Body of pancreas (tissue), 4 donors: ENCODE measurements at regions not wholly inside any gene's neighbourhood (a gene's known extent, or its start where the extent isn't known, plus 50 kb on each side); places are given as distances from the start of the nearest gene placed in this dataset.

Experiments
- ATAC-seq: fragments of 150-250 bp; one replicate; pipeline ENCODE4 v1.9.1; 2016
- DNase-seq, 4 donors: peaks; one replicate each; pipeline ENCODE4 v3.0.0-alpha.2; 2019
- H3K27ac ChIP-seq, 4 donors: fragments of 200-600 bp; sonication (generic); 1 replicate in 3 of 4; 2 replicates in 1 of 4; pipeline versions ENCODE4 v1.5.1 to v1.6.1; 2016 to 2019; ENCODE audit warnings: mild to moderate bottlenecking in 1 of 4, mixed read lengths in 1 of 4, moderate library complexity in 1 of 4
- H3K27me3 ChIP-seq, 2 donors: fragments of 200-600 bp; sonication (generic); one replicate each; pipeline ENCODE4 v1.6.0; 2016; ENCODE audit warnings: mild to moderate bottlenecking in 1 of 2
- H3K36me3 ChIP-seq, 2 donors: fragments of 200-600 bp; sonication (generic); replicated peaks in 1 of 2; 2 replicates each; pipeline ENCODE4 v1.5.1; 2016; ENCODE audit warnings: low read depth in 2 of 2; ENCODE audit not compliant: insufficient read depth in 1 of 2
- H3K4me1 ChIP-seq: fragments of 200-600 bp; sonication (generic); one replicate; pipeline ENCODE4 v1.6.0; 2016
- H3K4me3 ChIP-seq, 2 donors: fragments of 200-600 bp; sonication (generic); 1 replicate in 1 of 2; 2 replicates in 1 of 2; pipeline ENCODE4 v1.5.1; 2016 to 2019
- H3K9me3 ChIP-seq, 3 donors: fragments of 200-600 bp; sonication (generic); 1 replicate in 2 of 3; 2 replicates in 1 of 3; pipeline ENCODE4 v1.5.1; 2016
- CTCF ChIP-seq, 7 experiments: fragments of 450-650 bp in 4 of 7; fragments of 200-600 bp in 3 of 7; sonication (generic) in 3 of 7; IDR thresholded peaks; one replicate each; pipeline ENCODE4 v1.5.1; 2016 to 2019; ENCODE audit warnings: antibody characterized with exemption in 7 of 7
- POLR2A ChIP-seq, 3 donors: fragments of 450-650 bp; IDR thresholded peaks; one replicate each; pipeline ENCODE4 v1.6.1; 2016; ENCODE audit warnings: antibody characterized with exemption in 3 of 3, mild to moderate bottlenecking in 2 of 3
- WGBS, 2 donors: methylation state at CpG; one replicate each; pipeline ENCODE4 v1.1.5; 2017; 5-methylcytosine and 5-hydroxymethylcytosine counted together
- intact Hi-C: fragments of 100-400 bp; cut with DNase I; formaldehyde crosslinking; loops from one replicate; pipeline ENCODE4 v1.15.1; 2023

DNA sequence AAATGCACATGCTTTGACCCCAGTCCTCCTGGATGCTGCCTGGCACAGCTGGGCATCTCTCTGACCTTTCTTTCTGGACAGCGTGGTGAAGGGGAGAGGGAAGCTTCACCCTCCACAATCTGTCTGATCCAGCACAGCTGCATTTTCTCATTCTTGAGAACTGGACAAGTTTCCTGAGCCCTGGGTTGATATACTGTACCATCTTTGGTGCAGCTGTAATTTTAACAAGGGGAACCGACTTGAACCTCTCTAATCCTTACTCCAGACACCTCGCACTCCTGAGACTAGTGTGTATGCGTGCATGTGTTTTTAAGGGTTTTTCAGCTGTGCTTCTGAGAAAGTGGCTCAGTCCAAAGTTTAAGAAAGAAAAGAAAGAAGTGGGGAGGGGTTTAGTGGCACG lies 655.7 kb downstream of the INHBA start:
- no peaks in the 10 kb centered on the region for H3K36me3 ChIP-seq
- intact Hi-C loops = no loop called here
- H3K4me1 ChIP-seq = no peaks in the 10 kb centered on the region
- H3K27me3 ChIP-seq = no peaks in the 10 kb centered on the region
- no peaks in the 10 kb centered on the region for H3K9me3 ChIP-seq
- DNase-seq (no peak), ATAC-seq (no peak)
- no peak overlapping the region for H3K27ac ChIP-seq
- 51 to 53% methylated on average over 5 of the region's 5 CpGs for WGBS, 2 donors
- no peak for TF ChIP-seq POLR2A (IDR thresholded peaks at IDR 0.05)
- TF ChIP-seq CTCF (IDR thresholded peaks at IDR 0.05) = no peak
- no peak overlapping the region for H3K4me3 ChIP-seq

DNA sequence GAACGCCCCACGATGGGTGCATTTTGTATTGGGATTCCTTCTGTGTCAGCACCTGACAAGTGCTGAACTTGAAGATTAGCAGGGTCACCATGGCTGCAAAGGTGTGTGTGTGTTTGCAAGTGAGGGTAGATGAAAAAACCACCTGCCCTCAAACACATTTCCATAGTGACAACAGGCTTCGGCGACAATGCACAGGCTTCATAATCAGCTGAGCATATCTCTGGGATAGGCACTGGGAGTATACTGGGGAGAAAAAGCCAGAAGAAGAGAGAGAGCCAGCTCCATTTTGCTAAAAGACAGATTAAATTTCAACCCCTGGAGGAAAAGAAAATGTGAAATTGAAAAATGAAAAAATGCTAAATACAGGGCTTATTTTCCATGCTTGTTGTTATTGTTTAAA lies 656.1 kb downstream of the INHBA start:
- TF ChIP-seq CTCF (IDR thresholded peaks at IDR 0.05) = no peak
- no peak for TF ChIP-seq POLR2A (IDR thresholded peaks at IDR 0.05)
- intact Hi-C loops = no loop called here
- no peak for DNase-seq
- no peaks in the 10 kb centered on the region for H3K27me3 ChIP-seq
- WGBS, 2 donors = 19 to 41% methylated on average over 4 of the region's 4 CpGs
- no peaks in the 10 kb centered on the region for H3K9me3 ChIP-seq
- H3K36me3 ChIP-seq = no peaks in the 10 kb centered on the region
- no peak for ATAC-seq
- H3K27ac ChIP-seq = no peak overlapping the region
- no peaks in the 10 kb centered on the region for H3K4me1 ChIP-seq
- H3K4me3 ChIP-seq = no peak overlapping the region

DNA sequence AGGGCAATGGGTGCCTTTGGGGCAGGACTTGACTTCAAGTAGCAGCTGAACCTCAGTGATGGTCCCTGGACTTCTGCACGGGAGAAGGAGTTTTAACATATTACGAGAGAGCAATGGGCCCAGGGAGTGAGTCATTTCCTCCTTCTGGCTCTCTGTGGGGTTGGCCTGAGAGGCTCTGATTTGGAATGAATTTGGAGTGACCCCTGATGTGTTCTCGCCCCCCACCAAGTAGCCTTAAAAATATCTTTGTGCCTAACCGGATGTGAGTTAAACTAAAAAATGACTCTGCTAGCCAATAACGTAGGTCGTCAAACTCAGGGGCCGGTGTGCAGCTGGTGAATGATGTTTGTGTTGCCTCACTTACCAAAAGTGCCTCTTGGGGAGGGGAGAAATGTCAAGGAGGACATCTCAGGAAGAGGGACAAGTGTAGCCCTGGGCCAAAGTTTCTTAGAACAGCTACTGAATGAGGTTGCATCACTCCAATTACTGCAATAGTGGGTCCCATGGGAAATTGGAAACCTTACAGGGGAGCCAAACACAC lies 656.6 kb downstream of the INHBA start:
- intact Hi-C loops = no loop called here

GRCh38 chr7:41045556-41046123 lies 657.2 kb downstream of the INHBA start:
- Histone ChIP-seq H3K9me3 (no peaks in the 10 kb centered on the region), H3K27me3 (no peaks in the 10 kb centered on the region), H3K36me3 (no peaks in the 10 kb centered on the region), H3K27ac (no peak overlapping the region), H3K4me3 (no peak overlapping the region), H3K4me1 (no peaks in the 10 kb centered on the region)
- ATAC-seq = peak; percentile 50
- peak in 4 of 7 experiments; percentile 6 to 52 (median 34) for TF ChIP-seq CTCF (IDR thresholded peaks at IDR 0.05)
- no peak for TF ChIP-seq POLR2A (IDR thresholded peaks at IDR 0.05)
- 35 to 54% methylated on average over 3 of the region's 3 CpGs for WGBS, 2 donors
- intact Hi-C loops = no loop called here
- DNase-seq = peak in 3 of 4 donors; percentile 39 to 55 (median 49)

More for the DNA sequence above, 656.6 kb downstream of the INHBA start:
- ATAC-seq (no peak), DNase-seq (no peak)
- H3K36me3 ChIP-seq = no peaks in the 10 kb centered on the region
- TF ChIP-seq CTCF (IDR thresholded peaks at IDR 0.05) (no peak), POLR2A (IDR thresholded peaks at IDR 0.05) (no peak)
- H3K4me3 ChIP-seq = no peak overlapping the region
- H3K27me3 ChIP-seq = no peaks in the 10 kb centered on the region
- WGBS, 2 donors = 65 to 67% methylated on average over 7 of the region's 7 CpGs
- no peak overlapping the region for H3K27ac ChIP-seq
- no peaks in the 10 kb centered on the region for H3K4me1 ChIP-seq
- no peaks in the 10 kb centered on the region for H3K9me3 ChIP-seq

DNA sequence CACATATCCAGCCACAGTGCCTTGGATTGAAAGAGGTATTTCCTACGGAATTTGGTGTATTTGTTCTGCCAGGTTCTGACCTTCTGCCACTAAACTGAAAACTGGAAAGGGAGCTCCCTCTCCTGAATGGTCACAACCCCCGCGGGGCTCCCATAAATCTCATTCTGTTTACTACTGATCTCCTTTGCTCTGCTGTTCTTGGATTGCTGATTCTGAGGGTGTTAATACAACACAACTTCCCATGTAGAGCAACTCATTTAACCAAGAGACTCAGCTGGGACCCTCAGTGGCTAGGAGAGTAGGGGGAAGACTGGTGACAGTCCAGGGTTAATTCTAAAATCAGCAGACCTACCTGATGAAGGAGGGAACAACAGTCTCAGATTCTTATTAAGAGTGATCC lies 662.9 kb downstream of the INHBA start:
- no peak for TF ChIP-seq POLR2A (IDR thresholded peaks at IDR 0.05)
- no peak for TF ChIP-seq CTCF (IDR thresholded peaks at IDR 0.05)
- H3K27me3 ChIP-seq = no peaks in the 10 kb centered on the region
- H3K4me1 ChIP-seq = no peaks in the 10 kb centered on the region
- no peak overlapping the region for H3K27ac ChIP-seq
- intact Hi-C loops = no loop called here
- no peak overlapping the region for H3K4me3 ChIP-seq
- ATAC-seq (no peak), DNase-seq (no peak)
- no peaks in the 10 kb centered on the region for H3K36me3 ChIP-seq
- WGBS, 2 donors = 51 to 52% methylated on average over 3 of the region's 3 CpGs
- no peaks in the 10 kb centered on the region for H3K9me3 ChIP-seq
